A673 (cell line): ENCODE measurements at regions not wholly inside any gene's neighbourhood (a gene's known extent, or its start where the extent isn't known, plus 50 kb on each side); places are given as distances from the start of the nearest gene placed in this dataset.
"Not testable (repeated sequence)": the region's sequence is repeated elsewhere in the genome, so short reads cannot be mapped to it uniquely, and the experiment has no call there.

Experiments used
- BruUV-seq: library from RNA; stranded (reverse); fragments of 400-500 nt; replicated peaks from 2 replicates; lab custom pipeline; 2021; lab: Mats Ljungman, UMichigan
- CTCF ChIA-PET: fragments of 300-600 bp; sonication (Branson Sonifier 250); formaldehyde crosslinking; loops from one replicate; lab custom pipeline; 2022; ENCODE audit warnings: antibody characterized with exemption; lab: Charles Lee
- POLR2A ChIA-PET: fragments of 300-600 bp; sonication (Branson Sonifier 250); formaldehyde crosslinking; loops from one replicate; lab custom pipeline; 2022; ENCODE audit warnings: antibody characterized with exemption; ENCODE audit not compliant: low non-redundant PET; lab: Charles Lee
- DNase-seq: peaks from one replicate; pipeline ENCODE4 v3.0.0-alpha.2; 2015; ENCODE audit warnings: low spot score
- H3K27ac ChIP-seq: fragments of 200-600 bp; sonication (generic); 2 replicates; pipeline ENCODE4 v1.5.1; 2016; ENCODE audit warnings: mixed run types, low read depth, mild to moderate bottlenecking, mixed read lengths, antibody characterized with exemption, low read length; ENCODE audit not compliant: poor library complexity, severe bottlenecking
- H3K27me3 ChIP-seq: fragments of 200-600 bp; sonication (generic); replicated peaks from 2 replicates; pipeline ENCODE4 v1.6.1; 2017; ENCODE audit warnings: mixed run types, low read depth, mild to moderate bottlenecking, mixed read lengths, antibody characterized with exemption, low read length; ENCODE audit not compliant: insufficient read depth, poor library complexity
- H3K36me3 ChIP-seq: fragments of 200-600 bp; sonication (generic); 2 replicates; pipeline ENCODE4 v1.6.1; 2016; ENCODE audit warnings: mixed run types, mild to moderate bottlenecking, mixed read lengths, antibody characterized with exemption, low read length; ENCODE audit not compliant: insufficient read depth, poor library complexity, severe bottlenecking
- H3K4me1 ChIP-seq: fragments of 200-600 bp; sonication (generic); 2 replicates; pipeline ENCODE4 v1.6.1; 2017; ENCODE audit warnings: mixed run types, mild to moderate bottlenecking, mixed read lengths, antibody characterized with exemption, low read length; ENCODE audit not compliant: insufficient read depth, poor library complexity, severe bottlenecking
- H3K4me3 ChIP-seq: fragments of 200-600 bp; sonication (generic); 2 replicates; pipeline ENCODE4 v1.5.1; 2016; ENCODE audit warnings: low read depth, mixed run types, mild to moderate bottlenecking, mixed read lengths, low read length; ENCODE audit not compliant: poor library complexity, severe bottlenecking
- H3K9me3 ChIP-seq: fragments of 200-600 bp; sonication (generic); 2 replicates; pipeline ENCODE4 v1.6.1; 2016; ENCODE audit warnings: mixed run types, low read depth, mild to moderate bottlenecking, mixed read lengths, antibody characterized with exemption, low read length; ENCODE audit not compliant: poor library complexity, severe bottlenecking
- CTCF ChIP-seq: fragments of 300-800, 200-600 bp; sonication (generic); conservative IDR thresholded peaks from 2 replicates; pipeline ENCODE4 v1.5.1; 2017; ENCODE audit warnings: low read depth, mild to moderate bottlenecking, antibody characterized with exemption, low read length, moderate library complexity, mixed read lengths
- EZH2 ChIP-seq: fragments of 200-600 bp; sonication (generic); IDR thresholded peaks from 2 replicates; pipeline ENCODE4 v1.6.1; 2017; ENCODE audit warnings: borderline replicate concordance, low read depth, mild to moderate bottlenecking, mixed read lengths, antibody characterized with exemption, low read length; ENCODE audit not compliant: poor library complexity, severe bottlenecking
- intact Hi-C: fragments of 100-400 bp; cut with micrococcal nuclease; formaldehyde crosslinking; loops from one replicate; pipeline ENCODE4 v1.10.0; 2022; ENCODE audit not compliant: unreplicated experiment

GRCh38 chr2:48199070-48199469 lies 115.4 kb upstream of the FOXN2 start:
- H3K27me3 ChIP-seq: no peaks in the 10 kb centered on the region
- POLR2A ChIA-PET: no interaction called here
- CTCF ChIA-PET: no interaction called here
- no TSS peak for BruUV-seq
- no peaks in the 10 kb centered on the region for H3K9me3 ChIP-seq
- peaks cover 6% of the 10 kb centered on the region for H3K4me1 ChIP-seq
- no peak overlapping the region for H3K27ac ChIP-seq
- peak; percentile 62 for DNase-seq
- intact Hi-C loops: no loop called here
- H3K4me3 ChIP-seq: no peak overlapping the region
- H3K36me3 ChIP-seq: no peaks in the 10 kb centered on the region
- TF ChIP-seq CTCF: no peak
- no peak for TF ChIP-seq EZH2

- H3K27me3 ChIP-seq: no peaks in the 10 kb centered on the region
- H3K9me3 ChIP-seq: no peaks in the 10 kb centered on the region
- intact Hi-C loops: no loop called here
- TF ChIP-seq EZH2: no peak
- TF ChIP-seq CTCF: no peak
- ChIA-PET POLR2A (no interaction called here), CTCF (no interaction called here)
- BruUV-seq: no TSS peak
- no peak overlapping the region for H3K27ac ChIP-seq
- H3K4me3 ChIP-seq: no peak overlapping the region
- peaks cover 6% of the 10 kb centered on the region for H3K4me1 ChIP-seq
- no peaks in the 10 kb centered on the region for H3K36me3 ChIP-seq
- DNase-seq: no peak
These were observed 113.7 kb upstream of the FOXN2 start for GRCh38 chr2:48200620-48201293.

GRCh38 chr2:48201435-48201834 lies 113.0 kb upstream of the FOXN2 start:
- CTCF ChIA-PET, DNase-seq, H3K9me3 ChIP-seq, H3K27ac ChIP-seq, intact Hi-C loops, H3K4me1 ChIP-seq, POLR2A ChIA-PET, BruUV-seq, H3K36me3 ChIP-seq, H3K4me3 ChIP-seq, H3K27me3 ChIP-seq: not testable (repeated sequence)
